ENCODE measurements at regions not wholly inside any gene's neighbourhood (a gene's known extent, or its start where the extent isn't known, plus 50 kb on each side); places are given as distances from the start of the nearest gene placed in this dataset.

GRCh38 chr7:138204982-138205298, 128.7 kb downstream of the AKR1D1 start:
- H3K27me3 ChIP-seq (ENCODE audit: control insufficient read depth, insufficient read depth, low read length) = no peaks in the 10 kb centered on the region
- no peak overlapping the region for H3K4ac ChIP-seq (ENCODE audit: low read depth, low read length)
- H3K4me2 ChIP-seq (ENCODE audit: low read depth, low read length) = no peak overlapping the region
- no peak overlapping the region for H2AK9ac ChIP-seq (replicated peaks; ENCODE audit: low read depth, low read length, poor library complexity)
- H2BK15ac ChIP-seq (ENCODE audit: low read depth, low read length) = no peak overlapping the region
- WGBS, 2 experiments (ENCODE audit: extremely low coverage in 2 of 2, insufficient read length in 1 of 2) = no CpG with 5 or more reads among the region's 2 CpGs
- no peak overlapping the region for H3K4me3 ChIP-seq (ENCODE audit: insufficient read depth, low read depth, low read length)
- CTCF ChIA-PET = no interaction called here
- no peak overlapping the region for H3K27ac ChIP-seq (ENCODE audit: insufficient read depth, low read length)
- H3K9me1 ChIP-seq (ENCODE audit: insufficient read depth, low read length) = no peaks in the 10 kb centered on the region
- H3K14ac ChIP-seq (replicated peaks; ENCODE audit: low read depth, low read length) = no peak overlapping the region
- no peak overlapping the region for H4K5ac ChIP-seq (ENCODE audit: low read depth, low read length)
- POLR2A ChIA-PET (ENCODE audit: unreplicated experiment) = no interaction called here
- H4K8ac ChIP-seq (ENCODE audit: low read depth in 2 of 2, low read length in 2 of 2) = no peak overlapping the region
- H3K18ac ChIP-seq (ENCODE audit: low read depth, low read length) = no peak overlapping the region
- intact Hi-C loops (cut with micrococcal nuclease) (no loop called here), in situ Hi-C loops (cut with MboI; ENCODE audit: low sequenced_read_pairs) (no loop called here), dilution Hi-C loops (cut with HindIII; ENCODE audit: low sequenced_read_pairs, unreplicated experiment) (no loop called here)
- H3K4me1 ChIP-seq (ENCODE audit: control insufficient read depth, insufficient read depth, low read length) = no peaks in the 10 kb centered on the region
- peaks cover 4% of the 10 kb centered on the region for H3K9me3 ChIP-seq (ENCODE audit: control insufficient read depth, insufficient read depth, low read length)
- no peaks in the 10 kb centered on the region for H3K79me1 ChIP-seq (ENCODE audit: low read depth in 1 of 2, low read length in 2 of 2)
- no peak overlapping the region for H2BK120ac ChIP-seq (ENCODE audit: low read depth, low read length)
- H2AK5ac ChIP-seq (ENCODE audit: low read depth, low read length) = no peak overlapping the region
- no peak for TF ChIP-seq CTCF (conservative IDR thresholded peaks at IDR 0.05; ENCODE audit: low read depth, low read length)
- H2AFZ ChIP-seq (replicated peaks; ENCODE audit: low read length, poor library complexity) = no peak overlapping the region
- no peak for ATAC-seq (ENCODE audit: low read depth)
- H3K36me3 ChIP-seq (ENCODE audit: control insufficient read depth, insufficient read depth, low read length) = no peaks in the 10 kb centered on the region
- no peak overlapping the region for H4K91ac ChIP-seq (ENCODE audit: insufficient read depth, low read depth, low read length)
- no peak overlapping the region for H3K56ac ChIP-seq (ENCODE audit: extremely low read depth, insufficient read depth, low read length)
- DNase-seq = no peak
- H4K20me1 ChIP-seq (ENCODE audit: insufficient read depth, low read length) = no peaks in the 10 kb centered on the region
- H3K9ac ChIP-seq (ENCODE audit: low read depth, low read length) = no peak overlapping the region
- H3K23ac ChIP-seq (ENCODE audit: low read depth, low read length) = no peak overlapping the region
- no TSS peak for BruUV-seq (replicated peaks)
- no peak overlapping the region for H2BK5ac ChIP-seq (ENCODE audit: low read depth, low read length, poor library complexity, severe bottlenecking)
- H2BK20ac ChIP-seq (ENCODE audit: low read depth, low read length) = no peak overlapping the region

Data from IMR-90 (cell line).